Mammary epithelial cell (primary cell): ENCODE measurements at regions not wholly inside any gene's neighbourhood (a gene's known extent, or its start where the extent isn't known, plus 50 kb on each side); places are given as distances from the start of the nearest gene placed in this dataset.

Source experiments
- CTCF ChIP-seq, 2 donors: IDR thresholded peaks in 1 of 2; conservative IDR thresholded peaks in 1 of 2; 2 replicates each; pipeline ENCODE4 v1.5.1; 2011 to 2012; ENCODE audit warnings: inconsistent platforms in 2 of 2, low read length in 2 of 2, mild to moderate bottlenecking in 2 of 2, control low read depth in 1 of 2, low read depth in 1 of 2; ENCODE audit not compliant: insufficient read depth in 1 of 2; ENCODE audit errors: extremely low read depth in 1 of 2
- EZH2 ChIP-seq: IDR thresholded peaks from 2 replicates; pipeline ENCODE4 v1.6.1; 2012; ENCODE audit warnings: low read length, inconsistent platforms, borderline replicate concordance

GRCh38 chr2:220410296-220410695 lies 782.9 kb downstream of the SLC4A3 start:
- TF ChIP-seq CTCF (conservative IDR thresholded peaks at IDR 0.05 in 1 of 2, IDR thresholded peaks at IDR 0.05 in 1 of 2; ENCODE audit: extremely low read depth in 1 of 2, insufficient read depth in 1 of 2, low read depth in 1 of 2, low read length in 2 of 2) (no peak), EZH2 (no peak)
